HG02938 (cell line): ENCODE measurements at regions not wholly inside any gene's neighbourhood (a gene's known extent, or its start where the extent isn't known, plus 50 kb on each side); places are given as distances from the start of the nearest gene placed in this dataset.

Experiments used
- ATAC-seq: cut with Tn5 transposase; IDR thresholded peaks from one replicate; pipeline ENCODE4 v1.9.1; 2021; ENCODE audit warnings: mild to moderate bottlenecking, moderate library complexity; ENCODE audit not compliant: unreplicated experiment

- ATAC-seq = no peak
Measured at GRCh38 chr5:58040044-58040443, 419.8 kb downstream of the PLK2 start.

GRCh38 chr5:58037899-58038298, 422.0 kb downstream of the PLK2 start:
- ATAC-seq = no peak

- ATAC-seq = no peak
Measured at GRCh38 chr5:58025809-58026208, 434.1 kb downstream of the PLK2 start.

GRCh38 chr5:58024151-58024550, 435.7 kb downstream of the PLK2 start:
- no peak for ATAC-seq

GRCh38 chr5:58022055-58022454, 437.8 kb downstream of the PLK2 start:
- ATAC-seq = no peak

- ATAC-seq = no peak
Measured at GRCh38 chr5:58021466-58021865, 438.4 kb downstream of the PLK2 start.

- ATAC-seq = no peak
Measured at GRCh38 chr5:58019614-58020013, 440.3 kb downstream of the PLK2 start.

- no peak for ATAC-seq
Measured at GRCh38 chr5:58018016-58018415, 441.9 kb downstream of the PLK2 start.

GRCh38 chr5:58016877-58017276, 443.0 kb downstream of the PLK2 start:
- no peak for ATAC-seq

GRCh38 chr5:58016358-58016757, 443.5 kb downstream of the PLK2 start:
- no peak for ATAC-seq

GRCh38 chr5:58015175-58015574, 444.7 kb downstream of the PLK2 start:
- no peak for ATAC-seq

GRCh38 chr5:58013542-58014258, 446.2 kb downstream of the PLK2 start:
- no peak for ATAC-seq

GRCh38 chr5:58012801-58013315, 447.0 kb downstream of the PLK2 start:
- no peak for ATAC-seq

- no peak for ATAC-seq
Measured at GRCh38 chr5:58012102-58012501, 447.8 kb downstream of the PLK2 start.

- no peak for ATAC-seq
Measured at GRCh38 chr5:58011301-58011700, 448.6 kb downstream of the PLK2 start.

GRCh38 chr5:58009754-58010153, 450.1 kb downstream of the PLK2 start:
- no peak for ATAC-seq

GRCh38 chr5:58002323-58002722, 457.6 kb downstream of the PLK2 start:
- ATAC-seq = no peak

- no peak for ATAC-seq
Measured at GRCh38 chr5:57993866-57994265, 466.0 kb downstream of the PLK2 start.

GRCh38 chr5:57989378-57989777, 470.5 kb downstream of the PLK2 start:
- no peak for ATAC-seq

GRCh38 chr5:57988813-57989212, 471.1 kb downstream of the PLK2 start:
- ATAC-seq = no peak

- no peak for ATAC-seq
Measured at GRCh38 chr5:57987552-57987951, 472.3 kb downstream of the PLK2 start.

GRCh38 chr5:57986761-57987341, 473.0 kb downstream of the PLK2 start:
- no peak for ATAC-seq

GRCh38 chr5:57983426-57983825, 476.5 kb downstream of the PLK2 start:
- ATAC-seq = no peak
